Glomerular visceral epithelial cell (primary cell): ENCODE measurements at regions not wholly inside any gene's neighbourhood (a gene's known extent, or its start where the extent isn't known, plus 50 kb on each side); places are given as distances from the start of the nearest gene placed in this dataset.

Experiments used
- DNase-seq: peaks from one replicate; pipeline ENCODE4 v3.0.0-alpha.2; 2016; ENCODE audit errors: extremely low spot score

DNA sequence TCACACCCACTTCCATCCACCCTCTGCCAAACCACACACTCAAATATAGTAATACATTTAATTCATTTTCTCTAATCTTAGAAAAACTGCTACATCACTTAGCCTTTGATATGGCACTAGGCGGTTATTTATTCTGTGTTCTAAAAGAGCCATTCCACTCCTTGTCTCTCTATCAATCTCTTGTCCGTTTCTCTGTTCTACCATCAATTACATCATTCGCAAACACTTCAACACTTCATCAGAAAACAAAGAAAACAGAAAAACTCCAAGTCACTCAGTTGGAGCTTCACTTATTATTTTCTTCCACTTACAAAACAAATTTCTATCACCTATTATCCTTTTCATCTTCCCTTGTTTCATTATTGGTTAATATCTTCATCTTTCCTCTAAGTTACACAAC lies 1523.0 kb downstream of the KCNT2 start:
- DNase-seq = no peak

DNA sequence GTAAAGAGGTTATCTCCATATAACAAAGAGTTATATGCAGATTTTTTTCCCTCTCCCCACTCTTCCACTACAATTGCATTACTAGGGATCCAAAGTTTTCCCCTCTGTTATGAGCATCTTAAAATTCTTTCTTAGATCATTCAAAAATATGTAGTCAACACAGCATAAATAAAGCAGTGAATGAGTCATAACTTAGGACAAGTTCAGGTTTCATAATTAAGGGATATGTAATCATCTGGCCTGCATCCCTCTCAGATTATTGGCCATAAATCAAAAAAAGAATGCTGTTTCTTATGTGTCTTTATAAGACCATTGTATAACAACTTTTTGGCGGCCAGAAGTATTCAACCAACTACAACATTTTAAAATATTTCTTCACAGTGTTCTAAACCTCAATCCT lies 1526.1 kb downstream of the KCNT2 start:
- DNase-seq = no peak

DNA sequence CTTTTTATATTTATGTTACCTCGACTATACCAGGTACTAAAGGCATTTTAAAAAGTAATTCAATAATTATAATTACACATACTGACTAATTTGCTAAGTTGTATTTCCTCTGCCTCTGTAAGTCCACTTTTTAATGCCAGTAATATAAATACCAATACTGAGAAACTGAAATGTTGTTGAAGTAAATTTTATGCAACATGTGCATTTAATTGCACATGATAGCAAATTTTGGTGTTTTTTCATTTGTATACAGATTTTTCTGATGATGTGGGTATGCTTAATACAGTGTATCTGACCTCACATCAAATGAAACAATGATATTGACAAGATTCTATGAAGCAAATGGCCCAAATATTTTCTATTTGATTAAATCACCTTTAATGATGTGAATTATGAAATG lies 1531.6 kb downstream of the KCNT2 start:
- DNase-seq = no peak

DNA sequence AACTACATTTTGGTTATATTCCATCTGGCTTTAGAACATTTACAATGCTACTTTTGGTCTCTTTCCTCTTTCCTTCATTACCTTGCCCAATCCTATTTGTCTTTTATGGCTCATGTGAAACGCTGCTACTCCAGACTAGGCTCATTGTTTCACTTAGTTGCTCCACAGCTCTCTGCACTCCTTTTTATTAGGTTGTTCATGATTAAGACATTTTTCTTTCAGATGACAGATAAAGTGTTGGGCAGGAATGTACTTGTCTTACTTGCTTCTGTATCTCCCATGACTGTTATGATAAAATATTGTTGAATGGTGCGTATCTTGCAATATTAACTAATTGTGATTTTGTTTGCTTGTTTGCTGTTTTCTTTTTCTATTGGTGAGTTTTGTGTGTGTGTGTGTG lies 1532.3 kb downstream of the KCNT2 start:
- no peak for DNase-seq

DNA sequence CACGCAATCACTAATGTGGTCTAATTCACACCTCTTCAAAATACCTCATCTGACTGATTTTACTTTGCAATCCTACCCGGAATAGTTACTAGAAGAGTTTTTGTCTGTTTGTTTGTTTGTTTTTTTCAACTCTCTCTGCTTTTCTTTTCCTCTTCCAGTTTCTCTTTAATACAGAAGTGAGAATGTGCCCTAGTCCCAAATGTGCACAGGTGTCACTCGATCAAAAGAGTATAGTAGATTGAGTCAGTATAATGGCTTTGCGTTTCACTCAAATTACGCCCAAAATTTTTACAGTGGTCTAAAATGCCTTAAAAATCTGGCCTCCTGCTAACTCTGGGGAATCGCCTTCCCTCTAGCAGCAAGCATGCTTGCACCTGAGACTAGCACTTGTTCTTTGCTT lies 1536.8 kb downstream of the KCNT2 start:
- no peak for DNase-seq

DNA sequence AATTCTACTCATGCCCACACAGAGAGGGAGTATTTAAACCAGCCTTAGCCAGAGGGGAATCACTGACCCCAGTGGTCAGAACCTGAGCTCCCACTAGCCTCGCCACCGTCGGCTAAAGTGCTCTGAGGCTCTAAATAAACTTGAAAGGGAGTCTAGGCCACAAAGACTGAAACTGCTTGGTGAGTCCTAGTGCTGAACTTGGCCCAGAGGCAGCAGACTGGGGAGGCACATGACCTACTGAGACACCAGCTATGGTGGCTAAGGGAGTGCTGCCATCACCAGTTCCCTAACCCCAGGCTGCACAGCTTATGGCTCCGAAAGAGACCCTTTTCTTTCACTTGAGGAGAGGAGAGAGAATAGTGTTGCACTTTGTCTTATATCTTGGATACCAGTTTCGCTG lies 1542.8 kb downstream of the KCNT2 start:
- no peak for DNase-seq

DNA sequence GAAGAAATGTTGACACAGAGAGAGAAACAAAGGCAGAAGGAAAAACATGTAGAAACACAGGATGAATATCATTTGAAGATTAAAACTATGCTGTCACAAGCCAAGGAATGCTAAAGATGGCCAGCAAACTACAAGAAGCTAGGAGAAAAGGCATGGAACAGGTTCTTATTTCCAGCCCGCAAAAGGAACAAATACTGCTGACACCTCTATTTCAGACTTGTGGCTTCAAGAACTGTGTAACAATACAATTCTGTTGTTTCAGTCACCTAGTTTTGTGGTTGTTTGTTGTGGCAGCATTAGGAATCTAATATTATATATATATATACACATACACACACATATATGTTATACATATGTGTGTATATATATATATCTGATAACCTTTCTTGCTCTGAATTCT lies 1543.9 kb downstream of the KCNT2 start:
- no peak for DNase-seq

DNA sequence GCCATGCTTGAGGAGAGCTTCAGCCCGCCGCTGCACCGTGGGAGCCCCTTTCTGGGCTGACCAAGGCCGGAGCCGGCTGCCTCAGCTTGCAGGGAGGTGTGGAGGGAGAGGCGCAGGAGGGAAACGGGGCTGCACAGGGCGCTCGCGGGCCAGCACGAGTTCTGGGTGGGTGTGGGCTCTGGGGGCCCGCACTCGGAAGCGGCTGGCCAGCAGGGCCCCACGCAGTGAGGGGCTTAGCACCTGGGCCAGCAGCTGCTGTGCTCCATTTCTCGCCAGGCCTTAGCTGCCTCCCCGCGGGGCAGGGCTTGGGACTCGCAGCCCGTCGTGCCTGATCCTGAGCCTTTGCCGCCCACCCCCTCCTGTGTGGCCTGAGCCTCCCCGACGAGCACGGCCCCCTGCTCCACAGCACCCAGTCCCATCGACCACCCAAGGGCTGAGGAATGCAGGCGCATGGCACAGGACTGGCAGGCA lies 1554.0 kb downstream of the KCNT2 start:
- no peak for DNase-seq

DNA sequence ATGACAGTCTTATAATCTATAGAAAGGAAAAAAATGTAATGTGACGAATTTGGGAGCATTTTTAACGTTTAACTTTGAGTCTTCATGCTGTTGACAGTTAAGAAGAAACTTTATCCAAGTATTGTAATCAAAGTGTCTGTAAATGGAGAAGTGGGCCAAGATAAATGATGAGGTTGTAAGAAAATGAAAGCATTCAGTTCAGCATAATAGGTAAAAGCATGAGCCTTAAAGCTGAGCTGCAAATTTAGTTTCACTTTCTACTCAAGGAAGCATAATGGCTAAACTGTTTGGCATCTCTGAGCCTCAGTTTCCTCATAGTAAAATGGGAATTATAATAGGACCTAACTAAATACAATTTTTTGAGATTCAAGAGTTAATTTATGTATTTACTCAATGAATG lies 1554.8 kb downstream of the KCNT2 start:
- DNase-seq = peak; percentile 4

DNA sequence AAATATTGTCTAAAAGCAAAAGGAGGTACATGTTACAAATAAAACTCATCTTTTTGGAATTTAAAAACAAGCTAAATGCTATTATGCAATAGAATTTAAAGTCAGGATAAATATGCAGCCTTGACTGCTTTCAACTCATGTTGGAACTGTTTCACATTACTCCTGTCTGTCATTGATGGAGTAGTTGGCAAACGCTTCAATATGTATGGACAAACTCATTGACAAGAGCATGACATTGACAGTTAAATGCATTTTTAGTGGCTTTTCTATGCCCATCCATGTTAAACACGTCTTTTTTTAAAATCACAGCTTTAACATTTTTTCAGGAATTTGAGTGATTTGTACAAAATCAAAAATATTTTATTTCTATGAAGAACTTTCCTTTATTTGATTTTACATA lies 1560.5 kb downstream of the KCNT2 start:
- no peak for DNase-seq

DNA sequence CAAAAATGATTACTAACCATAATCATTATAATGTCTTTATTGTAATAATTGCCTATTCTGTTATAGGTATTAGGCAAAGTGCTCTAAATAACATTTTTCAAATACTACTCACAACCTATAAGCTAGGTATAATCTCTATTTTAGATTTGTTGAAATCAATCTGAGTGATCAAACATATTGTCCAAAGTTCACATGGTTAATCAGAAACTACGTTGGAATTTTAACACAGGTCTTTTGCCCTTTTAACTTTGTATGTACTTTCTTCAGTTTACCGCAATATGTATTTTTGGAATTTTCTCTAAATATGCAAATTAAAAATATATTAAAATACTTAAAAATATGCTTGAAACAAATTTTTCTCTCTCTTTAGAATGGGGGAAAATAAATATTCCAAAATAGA lies 1563.2 kb downstream of the KCNT2 start:
- no peak for DNase-seq

DNA sequence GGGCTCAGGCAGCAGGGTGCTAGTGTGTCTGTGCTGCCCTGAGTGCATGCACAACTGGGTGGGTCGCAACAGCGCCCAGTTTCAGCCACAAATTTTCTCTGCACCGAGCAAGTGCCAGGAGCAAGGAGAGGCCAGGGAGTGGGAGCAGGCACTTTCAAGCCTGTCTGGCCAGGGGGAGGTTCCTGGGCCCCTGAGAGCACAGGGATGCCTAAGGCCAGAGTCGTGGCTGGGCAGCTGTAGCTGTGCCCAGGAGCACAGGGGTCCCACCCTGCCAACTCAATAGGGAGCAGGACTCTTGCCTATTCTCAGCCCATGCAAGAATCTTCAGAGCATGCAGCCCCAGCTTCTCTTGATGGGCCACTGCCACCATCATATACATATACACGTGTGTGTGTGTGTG lies 1577.4 kb downstream of the KCNT2 start:
- DNase-seq = no peak

DNA sequence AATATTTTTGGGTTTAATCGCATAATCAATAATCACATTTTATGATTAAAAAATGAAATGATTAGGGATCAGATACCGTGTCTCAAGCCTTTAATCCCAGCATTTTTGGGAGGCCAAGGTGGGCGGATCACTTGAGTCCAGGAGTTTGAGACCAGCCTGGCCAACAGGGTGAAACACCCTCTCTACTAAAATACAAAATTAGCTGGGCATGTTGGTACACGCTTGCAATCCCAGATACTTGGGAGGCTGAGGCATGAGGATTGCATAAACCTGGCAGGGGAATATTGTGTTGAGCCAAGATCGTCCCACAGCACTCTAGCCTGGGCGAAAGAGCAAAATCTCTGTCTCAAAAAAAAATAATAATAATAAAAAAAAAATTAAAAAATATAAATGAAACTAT lies 1581.4 kb downstream of the KCNT2 start:
- DNase-seq = no peak

DNA sequence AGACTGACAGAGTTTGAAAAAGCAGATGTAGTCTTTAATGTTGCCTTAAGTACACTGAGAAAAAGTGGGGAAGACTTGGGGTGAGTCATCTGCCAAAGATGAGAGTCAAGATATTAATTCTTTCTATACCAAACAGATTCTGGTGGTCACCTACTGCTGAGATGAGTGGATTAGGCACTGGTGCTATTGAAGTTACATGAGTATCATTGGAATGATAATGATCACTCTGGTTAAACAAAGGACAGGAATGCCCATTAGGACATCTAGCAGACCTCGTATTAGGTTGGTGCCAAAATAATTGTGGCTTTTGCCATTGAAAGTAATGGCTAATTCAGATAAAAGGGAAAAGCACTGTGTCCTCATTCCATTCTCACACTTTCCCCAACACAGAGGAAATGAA lies 1588.9 kb downstream of the KCNT2 start:
- DNase-seq = peak; percentile 22

DNA sequence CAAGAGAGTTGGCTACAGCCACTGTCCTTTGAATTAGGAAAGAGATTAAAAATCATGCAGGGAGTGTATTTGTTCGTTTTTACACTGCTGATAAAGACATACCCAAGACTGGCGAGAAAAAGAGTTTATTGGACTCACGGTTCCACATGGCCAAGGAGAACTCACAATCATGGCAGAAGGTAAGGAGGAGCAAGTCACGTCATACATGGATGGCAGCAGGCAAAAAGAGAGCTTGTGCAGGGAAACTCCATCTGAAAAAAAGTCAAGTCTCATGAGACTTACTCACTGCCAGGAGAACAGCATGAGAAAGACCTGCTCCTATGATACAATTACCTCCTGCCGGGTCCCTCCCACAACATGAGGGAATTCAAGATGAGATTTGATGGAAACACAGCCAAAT lies 1595.2 kb downstream of the KCNT2 start:
- no peak for DNase-seq

DNA sequence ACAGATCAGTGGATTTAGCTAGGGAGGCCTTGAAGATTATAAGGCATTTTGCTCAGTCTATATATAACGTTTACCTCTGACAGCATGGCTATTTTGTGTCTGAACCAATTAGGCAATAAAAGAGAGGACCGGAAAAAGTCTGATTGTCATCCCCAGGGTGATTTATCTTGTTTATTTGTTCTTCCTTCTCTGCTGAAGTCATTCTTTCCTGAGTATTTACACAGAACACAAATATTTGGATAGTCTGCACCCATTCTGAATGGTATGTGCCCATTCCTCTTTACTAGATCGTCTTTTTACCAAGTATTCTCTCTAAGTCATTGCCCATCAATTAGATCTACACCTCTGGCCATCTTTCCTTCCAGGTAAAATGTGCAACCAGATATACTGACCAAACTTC lies 1602.9 kb downstream of the KCNT2 start:
- no peak for DNase-seq

DNA sequence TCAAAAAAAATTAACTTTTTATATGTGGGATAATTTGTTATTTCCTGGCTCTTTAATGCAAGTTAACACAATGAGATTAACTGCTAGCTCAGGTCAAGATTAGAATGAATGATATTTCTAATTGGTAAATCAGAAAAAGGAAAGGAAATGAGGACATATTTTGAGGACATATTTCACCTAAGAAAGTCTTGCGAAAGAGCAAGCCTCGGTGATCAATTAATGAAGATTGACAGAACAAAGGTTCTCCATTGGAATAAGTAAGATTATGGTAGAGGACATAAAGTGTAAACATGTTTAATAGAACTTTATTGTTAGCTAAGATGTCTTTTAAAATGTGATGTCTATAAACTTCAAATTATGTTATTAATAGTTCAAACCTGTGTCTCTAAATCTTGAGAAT lies 1617.8 kb downstream of the KCNT2 start:
- DNase-seq = no peak

DNA sequence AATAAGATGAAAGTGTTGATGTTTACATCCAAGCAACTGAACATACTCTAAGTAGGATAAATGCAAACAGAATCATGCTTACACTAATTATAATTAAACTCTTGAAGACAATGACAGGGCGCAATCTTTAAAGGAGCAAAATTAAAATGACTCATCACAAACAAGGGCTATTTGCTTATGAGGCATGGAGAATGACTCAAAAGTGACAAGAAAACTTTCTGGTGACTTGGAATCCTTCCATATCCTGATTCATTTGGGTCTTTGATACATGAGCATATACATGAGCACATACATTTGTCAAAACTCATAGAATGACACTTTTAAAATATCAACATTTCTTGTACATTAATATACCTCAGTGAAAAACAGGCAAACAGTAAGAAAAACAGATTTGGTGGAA lies 1632.3 kb downstream of the KCNT2 start:
- peak; percentile 5 for DNase-seq

DNA sequence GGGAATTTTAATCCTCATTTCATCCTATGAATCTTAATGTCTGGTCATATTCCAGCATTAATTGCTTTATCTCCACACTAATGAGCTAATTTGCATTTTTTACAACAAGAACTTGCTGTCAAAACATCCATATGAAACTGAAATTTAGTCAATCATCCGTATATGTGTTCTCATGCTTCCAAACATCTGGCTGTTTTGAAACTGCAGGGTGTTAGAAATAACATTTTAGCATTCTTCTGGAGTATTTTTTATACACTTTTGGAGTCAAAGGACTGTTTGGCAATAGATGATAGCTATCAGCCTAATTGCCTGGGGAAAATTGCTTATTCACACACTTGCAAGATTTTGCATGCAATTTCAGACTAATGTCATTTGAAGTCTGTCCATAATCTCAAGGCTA lies 1639.3 kb downstream of the KCNT2 start:
- DNase-seq = no peak

DNA sequence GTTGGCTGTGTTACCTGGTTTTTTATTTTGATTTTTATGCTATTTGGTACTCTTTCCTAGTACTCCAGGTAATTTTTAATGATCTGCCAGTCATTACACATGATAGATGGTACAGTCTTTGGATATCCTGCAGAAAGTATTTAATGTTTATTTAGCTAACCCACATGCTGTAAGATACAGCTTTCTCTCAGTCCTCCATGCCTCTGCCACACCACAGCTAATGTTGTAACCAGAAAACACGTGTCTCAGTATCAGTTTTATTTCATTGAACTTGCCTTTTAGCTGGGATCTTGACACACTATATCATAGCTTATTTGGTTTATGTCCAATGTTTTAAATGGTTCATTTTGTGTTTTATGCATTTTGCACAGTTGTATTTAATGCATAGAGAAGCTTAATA lies 1648.4 kb downstream of the KCNT2 start:
- DNase-seq = no peak

DNA sequence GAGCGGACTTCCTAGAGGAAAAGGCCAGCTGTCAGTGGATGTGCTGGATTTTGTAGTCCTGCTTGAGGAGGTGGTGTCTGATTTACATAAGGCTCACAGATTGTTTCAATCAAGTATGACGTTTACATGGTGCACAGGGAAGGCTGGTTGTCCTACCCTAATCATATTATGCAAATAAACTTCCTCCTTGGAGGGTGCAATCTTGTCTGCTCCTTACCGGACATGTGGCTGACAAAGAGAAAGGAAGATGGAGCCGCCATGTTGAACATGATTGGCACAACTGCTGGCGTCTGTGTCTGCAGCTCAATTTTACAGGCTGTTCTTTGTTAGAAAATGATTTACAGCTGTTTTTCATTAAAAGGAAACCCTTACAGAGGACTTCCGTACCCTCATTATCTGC lies 1656.1 kb downstream of the KCNT2 start:
- no peak for DNase-seq

DNA sequence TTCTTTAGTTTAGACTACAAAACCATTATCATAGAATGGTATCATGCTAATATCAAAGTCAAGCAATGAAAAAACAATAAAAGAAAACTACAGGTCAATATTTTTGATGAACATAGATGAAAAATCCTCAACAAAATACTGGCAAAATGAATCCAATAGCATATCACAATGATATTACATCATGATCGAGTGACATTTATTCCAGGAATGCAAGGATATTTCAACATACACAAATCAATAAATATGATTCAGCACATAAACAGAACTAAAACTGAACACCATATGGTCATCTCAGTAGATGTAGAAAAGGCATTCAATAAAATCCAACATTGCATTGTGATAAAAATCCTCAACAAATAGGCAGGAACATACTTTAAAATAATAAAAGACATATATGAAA lies 1657.7 kb downstream of the KCNT2 start:
- DNase-seq = no peak

DNA sequence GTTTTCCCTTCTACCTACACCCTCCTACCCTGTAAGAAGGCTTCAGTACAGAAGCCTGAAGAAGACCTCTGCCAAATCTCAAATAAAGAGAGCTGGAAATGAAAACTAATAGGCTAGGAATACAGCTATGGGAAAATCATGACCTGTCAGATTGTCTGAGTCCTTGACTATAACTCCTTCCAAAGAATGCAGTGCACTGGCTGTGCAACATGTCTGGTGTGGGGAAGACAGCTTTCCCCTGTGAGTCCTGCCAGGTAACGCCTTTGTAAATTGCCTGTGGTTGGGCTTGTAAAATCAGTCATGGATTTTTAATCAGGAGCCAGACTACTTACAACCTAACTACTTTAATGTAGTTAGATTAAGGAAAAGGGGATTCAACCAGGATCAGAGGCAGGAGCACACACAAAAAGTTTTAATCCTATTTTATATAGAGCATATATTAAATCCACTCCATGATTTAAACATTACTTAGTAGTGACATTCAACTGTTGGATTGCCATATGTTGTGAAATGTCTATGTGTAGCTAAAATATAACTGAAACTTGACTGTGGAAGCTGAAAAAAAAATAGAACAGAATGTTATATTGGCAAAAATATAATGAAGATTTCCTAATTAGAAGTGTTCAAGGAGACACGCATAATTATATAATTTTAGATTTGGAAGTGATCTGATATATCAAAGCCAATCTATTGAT lies 1667.8 kb downstream of the KCNT2 start:
- no peak for DNase-seq

DNA sequence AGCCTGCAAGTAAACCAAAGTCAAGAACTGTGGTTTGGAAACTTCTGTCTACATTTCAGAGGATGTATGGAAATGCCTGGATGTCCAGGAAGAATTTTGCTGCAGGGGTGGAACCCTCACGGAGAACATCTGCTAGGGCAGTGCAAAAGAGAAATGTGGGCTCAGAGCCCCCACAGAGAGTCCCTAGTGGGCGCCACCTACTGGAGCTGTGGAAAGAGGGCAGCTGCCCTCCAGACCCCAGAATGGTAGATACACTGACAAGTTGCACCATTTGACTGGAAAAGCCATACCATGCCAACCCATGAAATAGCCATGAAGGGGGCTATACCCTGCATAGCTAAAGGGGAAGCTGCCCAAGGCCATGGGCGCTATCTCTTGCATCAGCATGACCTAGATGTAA lies 1672.4 kb downstream of the KCNT2 start:
- DNase-seq = no peak
